GM19463 (cell line): ENCODE measurements at regions not wholly inside any gene's neighbourhood (a gene's known extent, or its start where the extent isn't known, plus 50 kb on each side); places are given as distances from the start of the nearest gene placed in this dataset.

Experiments used
- ATAC-seq: cut with Tn5 transposase; IDR thresholded peaks from one replicate; pipeline ENCODE4 v1.9.1; 2021; ENCODE audit warnings: mild to moderate bottlenecking, moderate library complexity; ENCODE audit not compliant: unreplicated experiment

DNA sequence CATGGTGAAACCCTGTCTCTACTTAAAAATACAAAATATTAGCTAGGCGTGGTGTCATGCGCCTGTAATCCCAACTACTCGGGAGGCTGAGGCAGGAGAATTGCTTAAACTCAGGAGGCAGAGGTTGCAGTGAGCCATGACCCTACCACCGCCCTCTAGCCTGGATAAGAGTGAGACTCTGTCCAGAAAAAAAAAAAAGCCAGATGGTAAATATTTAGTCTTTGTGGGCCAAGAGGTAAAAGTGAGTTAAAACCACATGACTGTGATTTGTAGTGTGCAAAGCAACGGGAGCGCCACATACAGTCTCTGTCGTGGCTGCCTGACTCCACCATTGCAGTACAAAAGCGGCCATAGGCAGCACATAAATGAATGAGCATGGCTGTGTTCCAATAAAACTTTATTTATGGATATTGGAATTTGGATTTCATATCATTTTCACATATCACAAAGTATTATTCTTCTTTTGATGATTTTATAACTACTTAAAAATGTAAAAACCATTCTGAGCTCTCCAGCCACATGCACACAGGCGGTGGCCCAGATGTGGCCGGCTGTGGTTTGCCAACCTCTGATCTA, 51.8 kb upstream of the CASZ1 start:
- no peak for ATAC-seq

- ATAC-seq: no peak
Measured at GRCh38 chr1:10850026-10850425, 53.6 kb upstream of the CASZ1 start.

DNA sequence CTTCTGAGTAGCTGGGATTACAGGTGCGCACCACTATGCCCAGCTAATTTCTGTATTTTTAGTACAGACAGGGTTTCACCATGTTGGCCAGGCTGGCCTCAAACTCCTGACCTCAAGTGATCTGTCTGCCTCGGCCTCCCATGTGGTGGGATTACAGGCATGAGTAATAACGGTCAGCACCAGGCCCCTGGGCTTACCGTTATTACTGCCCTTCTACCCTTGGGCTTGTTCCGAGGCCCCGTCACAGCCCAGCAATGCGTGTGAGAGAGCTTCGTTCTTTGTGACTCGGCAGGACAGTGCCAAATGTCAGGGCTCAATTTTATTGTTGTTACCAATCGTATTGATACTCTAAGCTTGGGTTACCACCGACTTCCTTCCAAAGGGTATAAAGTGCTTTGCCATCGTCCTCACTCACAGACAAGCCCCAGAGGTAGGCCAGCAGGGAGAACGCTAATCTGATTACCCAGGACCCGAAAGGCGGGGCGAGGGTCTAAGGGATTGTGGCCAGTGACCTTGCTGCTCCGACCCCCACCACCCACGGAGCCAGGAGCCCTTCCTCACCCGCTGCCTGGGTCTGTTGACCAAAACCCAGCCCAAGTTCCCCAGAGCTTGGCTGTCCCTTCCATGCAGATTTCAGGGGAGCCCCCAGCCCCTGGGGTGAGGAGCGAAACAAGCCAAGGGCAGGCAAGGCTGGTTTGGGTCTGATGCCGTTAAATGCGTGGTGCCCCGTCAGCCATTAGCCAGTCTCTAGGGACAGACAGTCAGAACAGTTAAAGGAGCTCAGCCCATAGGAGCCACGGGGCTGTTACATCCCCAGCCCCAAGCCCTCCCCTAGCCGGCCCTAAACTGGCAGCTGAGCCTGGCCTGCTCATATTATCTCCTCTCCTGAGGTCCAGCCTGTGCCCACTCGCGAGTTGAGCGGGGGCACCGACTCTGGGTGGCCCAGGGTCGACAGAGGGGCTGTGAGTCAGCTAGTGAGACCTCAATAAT, 54.9 kb upstream of the CASZ1 start:
- ATAC-seq: no peak

DNA sequence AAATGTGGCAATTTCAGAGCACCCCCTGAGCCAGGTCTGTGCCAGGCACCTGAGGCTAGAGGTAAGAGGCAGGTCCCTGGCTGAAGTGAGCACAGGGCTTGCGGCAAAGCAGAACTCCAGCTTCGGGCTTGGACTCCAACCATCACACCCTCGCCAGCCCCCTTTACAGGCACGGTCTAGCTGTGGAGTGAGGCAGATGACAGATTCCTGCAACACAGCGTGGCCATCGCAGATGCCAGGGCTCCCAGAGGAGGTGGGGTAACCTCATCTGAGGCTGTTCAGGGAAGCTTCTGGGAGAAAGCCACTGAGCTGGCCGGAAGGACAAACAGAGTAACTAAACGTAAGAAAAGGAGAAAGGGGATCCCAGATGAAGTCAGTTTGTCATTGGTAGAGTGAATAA, 55.6 kb upstream of the CASZ1 start:
- no peak for ATAC-seq

DNA sequence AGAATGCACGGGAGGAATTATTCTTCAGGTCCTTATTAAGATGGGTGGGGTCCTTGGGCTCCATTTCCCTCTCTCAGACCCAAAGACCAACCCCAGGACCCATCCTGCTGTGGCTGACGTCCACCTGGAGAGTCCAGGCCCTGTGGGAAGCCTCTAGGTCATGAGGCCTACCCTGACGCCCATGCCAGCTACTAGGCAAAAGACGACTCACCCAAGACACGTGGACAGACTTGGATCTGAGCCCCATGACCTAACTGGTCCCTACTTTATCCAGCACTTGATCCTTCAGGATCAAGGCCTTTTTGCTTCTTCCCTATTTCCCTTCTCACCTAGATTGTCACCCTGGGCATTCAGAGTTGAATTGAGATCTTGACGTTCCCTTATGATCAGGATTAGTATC, 56.0 kb upstream of the CASZ1 start:
- ATAC-seq: no peak

GRCh38 chr1:10852998-10853520, 56.6 kb upstream of the CASZ1 start:
- no peak for ATAC-seq

GRCh38 chr1:10853701-10854100, 57.3 kb upstream of the CASZ1 start:
- no peak for ATAC-seq

- no peak for ATAC-seq
Measured at GRCh38 chr1:10854856-10855459, 58.5 kb upstream of the CASZ1 start.

DNA sequence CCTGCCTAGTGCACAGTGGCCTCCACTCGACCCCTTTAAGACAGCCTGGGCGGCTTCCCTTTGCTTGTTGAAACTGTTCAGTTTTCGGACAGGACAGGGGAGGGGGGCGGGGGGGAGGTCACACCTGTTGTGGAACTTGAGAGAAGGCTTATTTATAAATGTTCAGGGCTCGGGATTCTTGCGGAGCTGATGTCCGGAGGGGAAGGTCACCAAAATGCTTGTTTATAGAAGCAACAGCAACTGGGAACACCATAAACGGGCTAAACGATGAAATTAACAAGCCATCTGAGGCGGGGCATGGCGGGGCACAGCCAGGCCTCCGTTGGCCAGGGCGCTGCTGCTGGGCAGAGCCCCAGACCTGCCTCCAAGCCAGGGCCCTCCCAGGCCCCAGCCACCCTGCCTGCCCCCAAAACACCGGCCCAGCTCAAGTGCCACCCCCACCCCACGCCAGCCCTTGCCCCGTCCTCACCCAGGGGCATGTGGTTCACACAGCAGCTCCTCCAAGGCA, 59.8 kb upstream of the CASZ1 start:
- no peak for ATAC-seq

DNA sequence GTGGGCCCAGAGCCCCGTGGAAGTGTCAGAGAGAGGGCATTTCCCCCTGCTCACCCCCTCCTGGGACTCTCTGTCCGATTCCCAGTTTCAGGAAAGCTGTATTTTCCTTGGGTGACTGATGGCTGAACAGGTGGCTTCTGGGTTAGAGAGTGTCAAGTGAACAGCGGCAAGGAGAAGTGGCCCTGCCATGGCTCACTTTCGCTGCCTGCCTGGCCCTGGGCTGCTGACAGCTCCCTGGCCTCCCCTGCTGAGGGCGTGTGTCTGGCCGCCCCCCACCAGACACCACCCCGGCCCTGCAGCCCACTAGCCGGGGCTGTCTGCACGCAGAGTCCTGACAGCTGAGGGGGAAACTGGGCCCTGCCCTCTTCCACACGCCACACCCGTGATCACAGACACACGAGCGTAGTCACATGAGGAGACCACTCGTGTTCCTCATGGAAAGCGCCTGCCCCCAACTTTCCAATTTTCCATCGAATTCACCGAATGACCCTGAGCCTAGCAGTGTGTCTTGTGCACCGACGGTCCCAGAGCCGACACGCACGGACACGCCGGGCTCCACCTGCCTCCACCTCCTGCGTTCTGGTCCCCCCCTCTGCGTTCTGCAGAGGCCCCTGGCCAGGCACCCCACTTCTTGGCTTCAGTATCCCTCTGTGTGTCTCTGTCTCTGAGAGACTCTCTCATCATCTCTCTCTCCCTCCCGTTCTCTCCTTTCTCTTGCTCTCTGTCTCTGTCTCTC, 60.6 kb upstream of the CASZ1 start:
- ATAC-seq: no peak

DNA sequence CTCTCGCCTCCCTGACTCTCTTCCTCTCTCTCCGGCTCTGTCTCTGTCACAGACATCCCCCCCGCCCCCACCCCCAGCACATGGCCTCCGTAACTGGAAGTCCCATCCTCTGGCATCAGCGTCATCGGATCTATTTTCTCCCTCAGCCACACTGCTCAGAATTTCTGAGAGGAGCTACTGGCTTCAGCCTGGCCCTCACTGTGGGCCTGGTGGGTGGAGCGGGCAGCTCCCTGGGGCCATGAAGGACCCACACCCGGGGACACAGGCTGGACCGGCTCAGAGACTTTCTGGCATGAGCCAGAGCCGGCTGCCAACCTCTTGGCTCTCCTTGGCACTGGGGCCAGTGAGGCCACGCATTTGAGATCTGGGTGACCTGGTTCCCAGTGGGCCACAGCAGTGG, 61.2 kb upstream of the CASZ1 start:
- ATAC-seq: no peak

DNA sequence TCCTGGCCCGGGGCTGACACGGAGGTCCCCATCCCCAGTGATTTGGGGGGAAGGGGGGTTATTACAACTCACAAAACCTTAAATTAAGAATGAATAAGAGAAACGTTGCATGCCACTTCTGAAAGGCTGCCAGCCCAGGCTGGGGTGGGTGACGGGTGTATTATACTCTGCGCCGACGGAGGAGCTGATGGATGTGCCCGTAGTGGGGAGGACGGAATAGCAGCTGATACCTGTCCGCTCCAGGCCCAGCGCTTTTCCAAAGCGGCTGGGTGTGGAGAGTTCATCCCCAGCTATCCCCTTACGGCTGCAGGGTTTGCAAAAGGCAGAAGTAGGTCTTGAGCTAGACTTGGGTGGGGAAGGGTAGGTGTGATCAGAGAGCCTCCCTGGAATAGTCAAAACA, 63.8 kb upstream of the CASZ1 start:
- no peak for ATAC-seq

- ATAC-seq: no peak
Measured at GRCh38 chr1:10860682-10861081, 64.2 kb upstream of the CASZ1 start.

DNA sequence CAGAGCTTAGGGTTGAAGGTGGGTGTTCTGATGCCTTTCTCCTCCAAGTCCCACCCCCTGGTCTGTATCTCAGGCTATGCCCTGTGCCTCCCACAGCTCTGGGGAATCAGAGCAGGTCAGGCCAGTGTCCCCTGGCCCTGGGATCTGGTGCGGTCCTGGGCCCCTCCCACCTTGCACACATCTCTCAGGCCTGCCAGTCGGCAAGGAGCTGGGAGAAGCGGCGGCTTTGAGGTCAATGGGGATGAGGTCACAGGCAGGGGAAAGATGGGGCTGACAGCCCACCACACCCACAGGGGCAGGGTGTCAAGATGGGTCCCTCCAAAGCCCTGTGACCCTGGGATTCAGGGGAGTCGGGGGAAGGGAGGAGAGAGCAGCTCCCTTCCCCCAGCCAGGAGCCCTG, 65.4 kb upstream of the CASZ1 start:
- ATAC-seq: no peak

DNA sequence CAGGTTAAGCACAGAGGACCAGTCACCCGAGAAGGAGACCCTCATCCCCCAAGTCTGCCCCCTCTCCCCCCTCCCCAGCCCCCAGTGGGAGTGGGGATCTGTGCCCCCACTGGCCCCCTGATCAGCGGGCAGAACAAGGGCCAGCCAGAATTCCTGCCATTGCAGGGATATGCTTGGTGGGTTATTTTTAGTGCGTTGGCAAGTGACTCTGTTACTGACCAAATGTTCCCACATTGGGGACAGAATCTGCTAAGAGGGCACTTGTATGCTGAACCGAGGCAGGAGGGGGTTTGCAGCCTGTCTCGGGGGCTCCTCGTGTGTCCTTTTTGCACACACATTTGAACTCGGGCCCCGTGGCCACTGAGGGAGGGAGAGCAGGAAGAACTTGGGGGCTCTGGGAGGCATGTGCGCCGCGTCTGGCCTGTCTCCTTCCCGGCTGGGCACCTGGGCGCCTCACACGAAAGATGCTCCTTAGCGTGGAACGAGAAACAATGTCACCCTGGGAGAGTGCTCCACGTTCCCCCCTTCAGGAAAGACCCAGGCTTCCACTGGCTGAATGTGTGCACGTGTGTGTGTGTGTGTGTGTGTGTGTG, 66.4 kb upstream of the CASZ1 start:
- ATAC-seq: no peak

- no peak for ATAC-seq
Measured at GRCh38 chr1:10863886-10864285, 67.4 kb upstream of the CASZ1 start.

DNA sequence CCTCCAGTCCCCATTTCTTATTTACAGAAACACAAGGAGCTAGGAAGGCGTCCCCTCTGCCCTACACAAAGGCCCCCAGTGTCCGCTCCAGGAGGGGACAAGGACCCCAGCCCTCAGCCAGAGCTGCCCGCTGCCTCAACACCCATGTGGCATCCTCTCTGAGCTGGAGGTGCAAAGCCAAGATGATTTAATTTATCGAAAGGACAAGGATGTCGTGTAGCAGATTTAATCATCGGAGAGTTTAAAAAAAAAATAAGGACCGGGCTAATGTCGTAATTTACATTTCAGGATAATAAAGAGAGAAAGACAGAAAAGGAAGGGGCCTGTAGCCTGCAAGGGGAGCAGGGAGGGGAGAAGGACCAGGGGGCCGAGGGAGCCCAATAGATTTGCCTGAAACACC, 68.3 kb upstream of the CASZ1 start:
- no peak for ATAC-seq

DNA sequence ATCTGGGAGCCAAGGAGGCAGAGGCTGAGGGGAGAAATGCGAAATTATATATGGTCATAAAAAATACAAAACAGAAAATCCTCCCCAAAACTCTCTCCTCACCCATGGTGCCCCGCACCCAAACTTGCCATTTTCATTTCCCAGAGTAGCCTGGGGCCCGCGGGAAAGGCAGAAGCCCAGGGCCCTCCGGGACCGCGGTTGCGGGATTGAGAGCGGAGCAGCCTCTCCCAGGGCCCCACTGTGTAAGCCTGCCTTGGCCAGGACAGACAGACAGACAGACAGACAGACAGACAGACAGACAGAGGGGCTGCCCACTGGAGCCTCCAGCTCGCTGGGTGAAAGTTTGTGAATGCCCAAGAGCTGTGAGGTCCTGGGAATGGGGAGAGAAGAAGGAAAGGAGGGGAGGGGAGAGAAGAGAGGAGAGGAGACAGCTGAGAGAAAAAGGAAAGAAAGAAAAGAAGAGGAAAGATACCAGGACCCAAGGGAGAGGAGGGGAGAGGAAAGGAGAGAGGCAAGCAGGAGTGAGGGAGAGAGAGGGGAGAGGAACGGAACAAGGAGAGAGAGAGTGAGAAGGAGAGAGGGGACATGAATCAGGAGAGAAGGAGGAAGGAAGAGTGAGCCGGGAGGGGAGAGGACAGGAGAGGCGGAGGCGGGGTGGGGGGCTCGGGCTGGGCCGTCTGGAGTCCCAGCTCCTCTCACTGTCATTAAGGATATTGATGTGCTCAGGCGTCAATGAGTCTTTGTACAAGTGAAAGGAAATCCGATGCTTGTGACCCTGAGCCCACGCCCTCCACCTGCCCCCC, 69.3 kb upstream of the CASZ1 start:
- ATAC-seq: no peak

DNA sequence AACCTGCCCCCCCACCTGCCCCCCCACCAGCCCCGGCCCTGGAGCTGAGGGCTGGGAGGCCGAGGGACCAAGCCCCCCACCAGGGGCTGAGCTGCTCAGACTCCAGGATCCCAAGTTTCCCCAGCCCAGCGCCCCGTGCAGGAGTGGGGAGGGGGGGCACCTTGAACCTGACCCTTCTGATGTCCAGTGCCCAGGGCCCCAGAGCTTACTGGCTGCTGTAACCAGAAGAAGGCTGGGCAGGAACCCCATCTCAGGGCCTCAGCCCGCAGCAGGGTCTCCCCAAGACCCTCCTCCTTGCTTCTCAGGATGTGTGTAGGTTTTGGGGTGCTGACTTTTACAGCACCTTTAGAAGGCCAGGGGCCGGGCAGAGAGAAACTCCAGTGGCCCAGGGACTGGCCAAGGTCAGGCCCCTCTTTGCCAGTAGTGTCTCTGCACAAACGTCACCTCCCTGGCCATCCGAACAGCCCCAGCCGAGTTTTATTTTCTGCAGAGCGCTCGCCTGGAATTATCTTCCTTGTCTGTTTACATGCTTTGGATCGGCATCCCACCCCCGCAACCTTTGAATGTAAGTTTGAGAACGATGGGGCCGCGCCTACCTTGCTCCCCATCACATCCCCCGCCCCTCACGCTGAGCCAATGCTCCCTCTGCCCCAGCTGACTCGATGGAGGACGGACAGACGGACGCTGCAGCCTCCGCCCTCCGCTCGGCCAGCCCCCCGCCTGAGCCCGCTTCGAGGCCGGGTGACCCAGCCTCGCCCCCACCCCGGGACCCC, 70.1 kb upstream of the CASZ1 start:
- no peak for ATAC-seq
